ENCODE measurements at regions not wholly inside any gene's neighbourhood (a gene's known extent, or its start where the extent isn't known, plus 50 kb on each side); places are given as distances from the start of the nearest gene placed in this dataset.

GRCh38 chr12:4046495-4046840 lies 173.3 kb upstream of the PARP11 start:
- no peak for TF ChIP-seq EP300 (IDR thresholded peaks at IDR 0.05; ENCODE audit: borderline replicate concordance)
- TF ChIP-seq USF1 (IDR thresholded peaks at IDR 0.05), result no peak
- TF ChIP-seq MAX (IDR thresholded peaks at IDR 0.05), result no peak
- TF ChIP-seq TCF12 (IDR thresholded peaks at IDR 0.05; ENCODE audit: low read depth), result no peak
- TF ChIP-seq YY1 (IDR thresholded peaks at IDR 0.05; ENCODE audit: low read depth), result no peak
- no peak for TF ChIP-seq ZBTB7A (IDR thresholded peaks at IDR 0.05; ENCODE audit: low read depth)
